NCI-H526 treated with DMSO at 0.1 percent for 48 hours (cell line): ENCODE measurements at regions not wholly inside any gene's neighbourhood (a gene's known extent, or its start where the extent isn't known, plus 50 kb on each side); places are given as distances from the start of the nearest gene placed in this dataset.
"Not testable (repeated sequence)": the region's sequence is repeated elsewhere in the genome, so short reads cannot be mapped to it uniquely, and the experiment has no call there.

Source experiments
- DNase-seq: peaks from one replicate; lab custom pipeline; 2025; lab: John Stamatoyannopoulos, UW

DNA sequence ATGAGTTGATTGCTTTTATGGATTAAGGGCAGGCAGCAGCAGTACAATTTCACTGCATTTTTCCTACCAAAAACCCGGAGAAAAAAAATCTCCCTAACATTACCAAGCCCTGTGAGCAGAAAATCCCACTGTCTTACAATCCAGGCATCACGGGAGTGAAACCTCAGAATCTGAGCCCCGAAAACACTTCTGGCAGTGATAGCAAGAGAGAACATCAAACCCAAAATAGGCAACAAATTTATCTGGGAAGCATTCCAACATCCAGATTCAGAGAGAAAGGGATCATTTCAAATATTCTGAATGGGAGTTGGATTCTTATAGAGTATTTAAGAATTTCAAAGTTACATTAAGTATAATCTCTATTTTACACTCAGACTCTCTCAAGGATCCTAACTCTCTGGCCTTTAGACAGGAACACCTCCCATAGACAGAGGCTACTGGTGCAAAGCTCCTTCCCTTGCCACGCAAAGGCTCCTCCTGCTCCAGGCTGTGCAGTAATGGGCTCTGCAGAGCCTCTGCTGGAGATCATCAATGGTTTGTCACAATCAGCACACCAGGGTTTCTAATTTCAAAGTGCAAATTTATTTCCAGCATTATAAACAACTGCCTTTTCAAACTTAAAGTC lies 256.9 kb downstream of the PARM1 start:
- no peak for DNase-seq

DNA sequence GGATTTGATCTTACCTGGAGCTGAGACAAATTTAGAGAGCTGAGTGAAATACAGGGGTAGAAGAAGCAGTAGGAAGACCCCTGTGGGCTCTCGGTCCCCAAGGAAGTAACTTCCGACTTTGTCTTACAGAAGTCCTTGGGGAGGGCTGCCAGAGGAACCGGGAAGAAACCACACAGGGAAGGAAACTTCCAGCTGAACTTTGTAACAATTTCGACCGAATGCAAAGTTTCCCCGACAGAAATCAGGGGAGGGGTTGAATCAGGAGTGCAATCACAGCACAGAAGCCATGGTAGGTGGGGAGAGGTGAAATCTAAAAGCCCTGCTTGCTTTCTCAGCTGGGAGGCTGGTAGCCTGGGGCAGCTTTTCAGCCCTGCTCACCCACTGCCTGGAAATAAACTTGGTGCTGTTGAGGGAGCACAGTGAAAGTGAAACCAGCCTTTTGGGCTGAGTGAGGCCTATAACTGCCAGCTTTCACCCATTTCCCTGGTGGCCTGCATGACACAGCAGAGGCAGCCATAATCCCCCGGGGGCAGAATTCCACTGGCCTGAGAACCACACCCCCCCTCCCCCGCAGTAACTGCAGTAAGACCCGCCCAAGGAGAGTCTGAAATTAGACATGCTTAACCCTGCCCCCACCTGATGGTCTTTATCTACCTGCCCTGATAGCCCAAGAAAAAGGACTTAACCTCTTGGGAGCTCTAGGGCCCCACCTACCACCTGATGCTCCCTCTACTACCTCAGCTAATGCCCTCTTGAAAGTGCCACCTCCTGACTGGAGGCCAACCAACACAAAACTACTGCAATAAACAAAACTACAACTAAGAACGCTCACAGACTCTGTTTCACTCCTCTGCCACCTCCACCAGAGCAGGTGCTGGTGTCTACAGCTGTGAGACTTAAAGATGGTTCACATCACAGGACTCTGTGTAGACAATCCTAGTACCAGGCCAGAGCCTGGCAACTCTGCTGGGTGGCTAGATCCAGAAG lies 248.2 kb downstream of the PARM1 start:
- no peak for DNase-seq

DNA sequence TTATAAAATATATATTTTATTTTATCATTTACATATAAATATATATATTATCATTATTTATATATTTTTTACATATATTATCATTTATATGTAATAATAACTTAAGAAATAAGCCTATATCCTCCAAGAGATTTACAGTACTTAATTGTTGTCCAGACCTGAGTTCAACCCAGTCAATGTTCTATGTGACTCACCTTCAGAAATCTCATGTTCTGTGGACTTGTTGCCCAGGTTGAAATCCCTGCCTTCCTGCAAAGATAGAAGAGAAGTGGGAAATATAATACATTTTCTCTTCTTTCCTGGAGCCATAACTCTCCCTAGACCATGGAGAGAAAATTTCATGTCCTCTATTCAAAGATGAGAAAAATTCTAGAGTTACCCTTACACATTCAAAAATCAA lies 247.3 kb downstream of the PARM1 start:
- DNase-seq = no peak

DNA sequence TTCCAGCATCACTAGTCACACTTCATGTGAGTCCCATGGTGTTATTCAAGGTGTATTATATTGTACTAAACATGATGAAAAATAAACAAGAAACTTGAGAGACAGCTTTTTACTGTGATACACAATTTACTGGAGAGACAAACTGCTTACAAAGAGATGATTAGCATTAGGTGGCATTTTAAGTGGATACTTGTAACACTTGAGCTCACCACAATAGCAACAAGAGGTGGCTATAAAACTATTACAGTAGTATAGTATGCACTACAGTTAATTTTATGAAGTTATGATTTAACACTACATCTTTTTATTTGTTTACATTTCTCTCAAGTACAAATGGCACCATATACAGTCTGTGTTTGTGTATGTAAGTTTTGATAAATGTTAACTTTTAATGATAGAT lies 246.6 kb downstream of the PARM1 start:
- no peak for DNase-seq

DNA sequence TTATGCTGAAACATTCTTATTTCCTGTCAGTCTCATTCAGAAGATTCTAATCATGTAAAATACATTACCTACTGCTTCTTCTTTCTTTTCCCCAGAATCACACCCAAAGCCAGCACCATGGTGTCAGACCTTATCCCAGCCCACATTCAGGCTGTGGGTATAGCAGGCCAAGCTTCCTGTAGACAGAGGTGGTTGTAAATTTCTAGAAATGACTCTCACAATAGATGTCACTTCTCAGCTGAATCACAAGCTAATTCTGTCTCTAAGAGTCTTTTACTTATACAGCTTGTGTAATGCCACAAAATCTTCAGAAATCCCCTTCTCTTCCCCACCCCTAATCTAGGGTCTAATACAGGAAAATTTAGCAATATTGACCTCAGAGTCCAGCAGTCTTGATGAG lies 239.6 kb downstream of the PARM1 start:
- no peak for DNase-seq

DNA sequence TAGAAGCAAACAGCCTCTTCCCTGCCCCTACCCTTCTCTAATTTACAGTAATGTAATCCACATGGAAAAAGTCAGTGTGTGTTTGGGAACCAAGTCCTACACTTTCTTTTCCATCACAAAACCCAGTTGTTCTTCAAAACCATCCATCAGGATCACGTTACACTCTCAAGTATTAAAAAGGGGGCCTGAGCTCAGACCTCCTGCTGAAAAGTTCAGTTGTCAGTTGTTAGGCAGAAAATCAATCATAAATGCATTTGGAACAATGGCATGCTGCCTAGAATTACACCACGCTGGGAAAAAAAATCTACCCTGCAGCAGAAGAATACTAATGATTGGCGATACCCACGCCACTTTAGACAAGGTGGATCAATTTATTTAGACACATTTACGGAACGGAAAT lies 236.5 kb downstream of the PARM1 start:
- no peak for DNase-seq

DNA sequence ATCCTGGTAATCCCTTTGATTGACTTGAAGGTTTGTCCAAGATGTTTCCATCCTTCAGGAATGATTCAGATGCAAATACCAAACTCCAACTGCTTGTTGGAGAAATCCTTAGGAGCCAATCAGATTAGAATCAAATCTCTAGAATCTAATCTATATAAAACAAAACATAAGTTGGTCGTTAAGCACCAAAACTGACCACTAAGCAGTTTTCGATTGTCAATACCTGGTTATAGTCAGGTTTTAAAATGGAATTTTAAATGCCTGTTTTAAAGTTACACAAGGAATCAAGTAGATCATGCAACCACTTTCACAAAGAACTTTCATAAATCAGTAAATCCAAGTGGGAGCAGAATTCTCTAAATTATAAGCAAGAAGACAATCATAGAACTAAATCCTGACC lies 236.1 kb downstream of the PARM1 start:
- no peak for DNase-seq

DNA sequence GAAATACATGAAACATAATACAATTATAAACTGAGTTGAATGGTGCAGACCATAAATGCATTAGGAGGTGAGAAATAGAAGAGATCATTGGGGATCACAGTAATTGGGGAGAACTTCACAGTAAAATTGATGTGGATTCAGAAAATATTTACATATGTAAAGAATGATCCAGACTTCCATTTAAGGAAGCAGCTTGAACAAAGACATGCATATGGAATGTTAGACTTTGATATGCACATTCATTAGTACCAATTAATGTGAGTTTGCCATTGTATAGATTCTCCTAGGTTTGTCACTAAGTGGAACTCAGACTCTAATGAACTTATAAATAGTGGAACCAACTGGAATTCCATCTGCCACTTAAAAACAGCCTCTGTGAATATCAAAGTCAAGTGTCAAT lies 235.6 kb downstream of the PARM1 start:
- no peak for DNase-seq

DNA sequence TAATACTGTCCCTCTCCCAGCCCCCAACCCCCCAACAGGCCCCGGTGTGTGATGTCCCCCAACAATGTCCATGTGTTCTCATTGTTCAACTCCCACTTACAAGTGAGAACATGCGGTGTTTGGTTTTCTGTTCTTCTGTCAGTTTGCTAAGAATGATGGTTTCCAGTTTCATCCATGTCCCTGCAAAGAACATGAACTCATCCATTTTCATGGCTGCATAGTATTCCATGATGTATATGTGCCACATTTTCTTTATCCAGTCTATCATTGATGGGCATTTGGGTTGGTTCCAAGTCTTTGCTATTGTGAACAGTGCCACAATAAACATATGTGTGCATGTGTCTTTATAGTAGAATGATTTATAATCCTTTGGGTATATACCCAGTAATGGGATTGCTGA lies 232.2 kb downstream of the PARM1 start:
- not testable (repeated sequence) for DNase-seq

DNA sequence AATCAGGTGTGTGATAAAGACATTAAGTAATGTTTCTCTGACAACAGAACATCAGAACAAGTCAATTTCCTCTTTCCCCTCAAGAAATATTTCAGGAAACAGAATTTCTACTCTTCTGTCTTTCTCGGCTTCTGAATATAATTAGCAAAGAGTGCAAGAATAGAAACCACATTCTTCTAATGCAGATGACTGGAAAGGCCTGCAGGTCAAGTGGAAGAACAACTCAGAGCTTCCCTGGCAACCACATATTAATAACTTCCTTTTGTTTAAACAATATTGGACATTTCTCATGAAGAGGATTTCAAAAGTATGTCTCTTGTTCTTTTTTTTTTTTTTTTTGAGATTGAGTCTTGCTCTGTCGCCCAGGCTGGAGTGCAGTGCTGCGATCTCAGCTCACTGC lies 225.5 kb downstream of the PARM1 start:
- no peak for DNase-seq

DNA sequence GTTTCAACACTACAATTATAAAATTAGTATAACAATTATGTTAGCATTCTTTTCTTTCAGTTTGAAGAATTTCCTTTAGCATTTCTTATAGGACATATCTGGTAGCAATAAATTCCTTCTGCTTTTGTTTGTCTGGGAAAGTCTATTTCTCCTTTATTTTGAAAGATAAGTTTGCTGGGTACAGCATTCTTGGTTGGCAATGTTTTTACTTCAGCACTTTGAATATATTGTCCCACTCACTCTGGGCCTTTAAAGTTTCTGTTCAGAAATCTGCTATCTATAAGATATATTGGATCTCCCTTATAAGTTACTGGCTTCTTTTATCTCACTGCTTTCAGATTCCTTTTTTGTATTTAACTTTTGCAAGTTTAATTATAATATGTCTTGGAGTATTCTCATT lies 222.1 kb downstream of the PARM1 start:
- DNase-seq = no peak

DNA sequence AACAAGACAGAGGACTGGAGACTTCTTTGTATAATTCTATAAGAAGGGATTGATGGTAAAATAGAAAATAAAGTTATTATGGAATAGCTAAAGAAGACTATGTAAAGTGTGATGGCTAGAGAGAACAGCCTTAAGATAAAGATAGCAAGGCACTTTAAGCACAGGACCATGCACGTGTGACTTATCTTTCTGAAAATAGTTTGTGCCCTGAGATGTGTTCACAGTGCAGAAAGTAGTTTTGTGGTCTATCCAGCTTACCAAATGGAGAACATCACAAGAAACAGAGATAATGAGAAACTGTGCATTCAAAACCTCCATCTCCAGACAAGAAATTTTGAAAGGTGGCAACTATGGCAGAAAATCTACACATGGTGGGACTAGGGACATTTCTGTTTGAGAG lies 213.3 kb downstream of the PARM1 start:
- DNase-seq = no peak

DNA sequence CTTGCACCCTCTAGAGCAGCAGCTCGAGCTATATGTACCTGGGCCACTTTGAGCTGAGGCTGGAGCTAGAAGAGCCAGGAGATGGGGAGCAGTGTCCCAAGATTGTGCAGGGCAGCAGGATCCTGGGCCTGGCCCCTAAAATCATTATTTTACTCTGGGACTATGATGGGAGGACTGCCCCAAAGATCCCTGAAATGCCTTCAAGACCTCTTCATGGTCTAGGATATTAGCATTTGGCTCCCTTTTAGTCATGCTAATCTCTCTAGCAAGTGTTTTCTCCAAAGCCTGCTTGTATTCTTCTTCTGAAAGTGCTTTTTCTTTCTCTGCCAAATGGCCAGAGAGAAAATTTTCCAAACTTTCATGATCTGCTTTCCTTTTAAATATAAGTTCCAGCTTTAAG lies 211.6 kb downstream of the PARM1 start:
- no peak for DNase-seq

DNA sequence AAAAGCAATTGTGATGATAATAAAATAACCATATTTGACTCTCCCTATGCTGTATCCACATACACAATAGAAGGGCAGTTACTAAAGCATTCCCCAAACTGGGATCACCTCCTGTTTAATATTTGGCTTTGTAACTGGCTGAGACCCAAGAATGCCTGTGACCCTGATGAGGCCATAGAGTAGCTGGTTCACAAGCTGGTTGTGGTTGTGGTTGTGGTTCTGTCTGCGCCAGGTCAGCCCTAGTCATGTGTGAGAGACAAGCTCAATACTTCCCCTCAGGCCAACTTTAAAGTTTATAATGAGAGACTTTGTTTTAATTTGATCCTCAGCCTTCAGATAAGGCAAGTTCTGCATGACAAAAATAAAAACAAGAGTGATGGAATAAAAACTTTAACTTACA lies 209.9 kb downstream of the PARM1 start:
- no peak for DNase-seq

DNA sequence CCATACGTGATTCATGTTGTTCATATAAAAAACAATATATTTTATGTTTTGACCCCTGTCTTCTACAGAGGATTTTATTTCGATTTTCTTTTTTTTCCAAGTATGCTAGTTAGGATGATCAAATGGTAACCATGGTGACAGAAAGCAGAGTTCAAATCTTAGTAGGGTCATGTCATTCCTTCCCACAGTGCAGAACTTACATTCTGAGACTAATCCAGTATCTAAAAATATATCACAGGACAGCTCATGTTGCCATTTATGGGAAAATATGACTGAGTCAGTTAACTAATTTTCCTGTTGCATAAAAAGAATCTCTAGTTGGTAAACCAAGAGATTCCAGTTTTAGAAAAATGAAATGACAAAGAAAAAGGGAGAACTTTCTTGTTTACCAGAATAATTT lies 209.5 kb downstream of the PARM1 start:
- DNase-seq = no peak

DNA sequence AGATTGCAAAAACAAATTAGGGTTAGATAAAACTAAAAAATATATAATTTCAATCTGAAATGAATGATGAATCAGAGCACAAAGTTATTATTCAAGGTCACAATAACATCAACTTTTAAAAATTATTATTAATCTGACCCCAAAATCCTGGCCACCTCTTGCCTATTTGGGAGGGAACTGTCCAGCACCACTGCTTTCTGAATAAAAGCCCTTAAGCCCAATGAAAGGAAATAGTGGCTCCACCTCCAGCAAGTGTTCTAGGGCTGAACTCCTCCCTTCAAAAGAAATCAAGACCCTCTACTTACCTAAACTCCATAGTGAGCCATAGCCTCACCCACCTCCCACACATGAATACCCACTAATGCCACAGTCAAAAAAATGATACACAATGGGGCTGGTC lies 208.2 kb downstream of the PARM1 start:
- DNase-seq = no peak

DNA sequence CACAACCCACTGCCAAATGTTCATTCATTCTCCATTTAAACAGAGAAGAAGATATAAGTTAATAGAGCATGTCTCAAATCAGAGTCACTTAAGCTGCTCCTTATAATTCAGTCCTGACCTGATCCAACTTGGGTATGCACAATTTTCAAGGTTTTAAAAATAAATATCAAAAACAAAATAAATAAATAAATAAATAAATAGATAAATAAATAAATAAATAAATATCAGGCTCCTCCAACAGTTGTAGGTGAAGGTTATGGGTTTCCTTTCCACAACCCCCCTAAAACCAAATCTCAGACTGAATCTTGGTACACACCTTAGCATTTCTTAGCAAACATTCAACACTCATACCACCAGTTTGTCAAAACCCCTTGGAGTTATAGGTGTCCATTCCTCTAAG lies 204.4 kb downstream of the PARM1 start:
- no peak for DNase-seq

DNA sequence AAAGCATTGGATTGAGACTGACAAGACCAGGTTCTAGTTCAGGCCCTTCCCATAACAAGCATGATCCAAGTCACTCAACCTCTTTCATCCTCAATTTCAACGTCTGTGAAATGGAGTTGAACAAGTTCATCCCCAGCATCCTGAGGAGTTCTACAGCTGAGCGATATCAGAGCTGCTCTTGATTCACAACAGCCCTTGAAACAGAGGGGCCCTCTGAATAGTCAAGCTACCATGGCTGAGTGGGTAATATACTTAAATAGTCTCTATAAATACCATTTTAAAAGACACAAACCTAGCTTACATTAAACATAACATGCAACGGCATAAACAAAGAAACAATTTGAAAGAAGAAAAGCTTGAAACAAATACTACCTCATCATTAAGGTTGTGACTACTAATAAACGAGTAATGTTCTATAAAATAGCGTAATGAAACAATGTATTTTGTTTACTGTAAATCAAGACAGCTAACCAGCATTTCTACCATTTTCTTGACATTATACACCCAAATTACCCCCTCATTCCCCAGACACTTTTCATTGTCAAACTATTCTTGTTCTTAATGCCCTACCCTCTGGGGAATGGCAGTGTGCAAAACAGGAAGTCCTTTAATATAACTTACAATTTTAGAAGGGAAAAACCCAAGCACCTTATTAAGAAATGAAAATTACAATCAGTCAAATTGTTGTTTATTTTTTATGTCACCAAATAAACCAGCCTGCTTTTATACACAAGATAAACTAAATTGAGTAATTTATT lies 202.3 kb downstream of the PARM1 start:
- DNase-seq = no peak

DNA sequence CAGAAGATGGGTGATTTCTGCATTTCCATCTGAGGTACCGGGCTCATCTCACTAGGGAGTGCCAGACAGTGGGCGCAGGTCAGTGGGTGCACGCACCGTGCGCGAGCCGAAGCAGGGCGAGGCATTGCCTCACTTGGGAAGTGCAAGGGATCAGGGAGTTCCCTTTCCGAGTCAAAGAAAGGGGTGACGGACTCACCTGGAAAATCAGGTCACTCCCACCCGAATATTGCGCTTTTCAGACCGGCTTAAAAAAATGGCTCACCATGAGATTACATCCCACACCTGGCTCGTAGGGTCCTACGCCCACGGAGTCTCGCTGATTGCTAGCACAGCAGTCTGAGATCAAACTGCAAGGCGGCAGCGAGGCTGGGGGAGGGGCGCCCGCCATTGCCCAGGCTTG lies 194.0 kb downstream of the PARM1 start:
- not testable (repeated sequence) for DNase-seq

DNA sequence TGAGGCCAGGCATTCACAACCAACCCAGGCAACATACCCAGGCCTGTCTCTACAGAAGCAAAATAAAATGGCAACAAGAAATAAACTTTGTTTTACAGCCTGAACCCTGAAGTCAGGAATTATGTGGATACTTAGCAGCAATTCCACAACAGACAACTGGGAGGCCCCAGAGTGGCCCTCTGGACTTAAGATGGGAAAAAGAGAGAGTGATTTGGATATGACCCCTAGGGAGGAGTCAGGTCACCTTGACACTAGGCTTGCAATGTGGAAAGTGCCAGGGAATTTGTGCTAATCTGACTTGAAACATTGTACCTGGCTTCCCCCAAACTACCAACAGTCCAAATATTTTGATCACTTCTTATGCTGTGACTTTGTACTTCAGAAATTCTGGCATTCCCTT lies 193.1 kb downstream of the PARM1 start:
- DNase-seq = no peak

DNA sequence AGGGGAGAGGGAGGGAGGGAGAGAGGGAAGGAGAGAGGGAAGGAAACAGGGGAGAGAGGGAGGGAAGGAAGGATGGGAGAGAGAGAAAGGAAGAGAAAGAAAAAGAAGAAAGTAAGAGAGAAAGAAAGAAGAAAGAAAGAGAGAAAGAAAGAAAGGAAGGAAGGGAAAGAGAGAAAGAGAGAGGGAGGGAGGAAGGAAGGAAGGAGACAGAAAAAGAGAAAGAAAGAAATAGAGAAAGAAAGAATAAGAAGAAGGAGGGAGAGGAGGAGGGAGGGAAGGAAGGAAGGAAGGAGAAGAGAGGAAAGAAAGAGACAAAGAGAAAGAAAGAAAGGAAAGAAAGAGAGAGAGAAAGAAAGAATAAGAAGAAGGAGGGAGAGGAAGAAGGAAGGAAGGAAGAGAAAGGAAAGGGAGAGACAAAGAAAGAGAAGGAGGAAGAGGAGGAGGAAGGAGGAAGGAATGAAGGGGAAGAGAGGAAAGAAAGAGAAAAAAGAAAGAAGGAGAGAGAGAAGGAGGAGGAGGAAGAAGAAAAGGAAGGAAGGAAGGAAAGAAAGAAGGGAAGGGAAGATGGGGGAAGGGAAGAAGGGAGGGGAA lies 189.6 kb downstream of the PARM1 start:
- DNase-seq = no peak

DNA sequence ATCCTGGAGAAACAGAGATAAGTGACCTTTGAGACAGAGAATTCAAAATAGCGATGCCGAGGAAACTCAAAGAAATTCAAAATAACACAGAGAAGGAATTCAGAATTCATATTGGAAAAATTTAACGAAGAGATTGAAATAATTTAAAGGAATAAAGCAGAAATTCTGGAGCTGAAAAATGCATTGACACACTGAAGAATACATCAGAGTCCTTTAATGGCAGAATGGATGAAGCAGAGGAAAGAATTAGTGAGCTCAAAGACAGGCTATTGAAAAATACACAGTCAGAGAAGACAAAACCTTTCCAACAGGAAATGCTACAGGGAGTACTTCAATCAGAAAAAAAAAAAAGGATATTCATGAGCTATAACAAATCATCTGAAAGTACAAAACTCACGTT lies 185.8 kb downstream of the PARM1 start:
- DNase-seq = no peak

DNA sequence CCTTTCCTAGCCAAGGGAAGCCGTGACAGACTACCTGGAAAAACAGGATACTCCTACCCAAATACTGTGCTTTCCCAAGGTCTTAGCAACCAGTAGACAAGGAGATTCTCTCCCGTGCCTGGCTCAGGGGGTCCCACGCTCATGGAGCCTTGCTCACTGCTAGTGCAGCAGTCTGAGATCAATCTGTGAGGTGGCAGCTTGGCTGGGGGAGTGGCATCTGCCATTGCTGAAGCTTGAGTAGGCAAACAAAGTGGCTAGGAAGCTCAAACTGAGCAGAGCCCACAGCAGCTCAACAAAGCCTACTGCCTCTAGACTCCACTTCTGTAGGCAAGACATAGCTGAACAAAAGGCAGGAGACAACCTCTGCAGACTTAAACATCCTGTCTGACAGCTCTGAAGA lies 177.1 kb downstream of the PARM1 start:
- no peak for DNase-seq
